Activated CD8-positive, alpha-beta memory T cell treated with anti-CD3 and anti-CD28 coated beads for 24 hours (primary cell): ENCODE measurements at regions not wholly inside any gene's neighbourhood (a gene's known extent, or its start where the extent isn't known, plus 50 kb on each side); places are given as distances from the start of the nearest gene placed in this dataset.
"Not testable (repeated sequence)": the region's sequence is repeated elsewhere in the genome, so short reads cannot be mapped to it uniquely, and the experiment has no call there.

Experiments
- DNase-seq: peaks from one replicate; pipeline ENCODE4 v3.0.0-alpha.2; 2020

- DNase-seq, result no peak
Observed at GRCh38 chr4:155591738-155592143, 74.9 kb upstream of the GUCY1A1 start.

DNA sequence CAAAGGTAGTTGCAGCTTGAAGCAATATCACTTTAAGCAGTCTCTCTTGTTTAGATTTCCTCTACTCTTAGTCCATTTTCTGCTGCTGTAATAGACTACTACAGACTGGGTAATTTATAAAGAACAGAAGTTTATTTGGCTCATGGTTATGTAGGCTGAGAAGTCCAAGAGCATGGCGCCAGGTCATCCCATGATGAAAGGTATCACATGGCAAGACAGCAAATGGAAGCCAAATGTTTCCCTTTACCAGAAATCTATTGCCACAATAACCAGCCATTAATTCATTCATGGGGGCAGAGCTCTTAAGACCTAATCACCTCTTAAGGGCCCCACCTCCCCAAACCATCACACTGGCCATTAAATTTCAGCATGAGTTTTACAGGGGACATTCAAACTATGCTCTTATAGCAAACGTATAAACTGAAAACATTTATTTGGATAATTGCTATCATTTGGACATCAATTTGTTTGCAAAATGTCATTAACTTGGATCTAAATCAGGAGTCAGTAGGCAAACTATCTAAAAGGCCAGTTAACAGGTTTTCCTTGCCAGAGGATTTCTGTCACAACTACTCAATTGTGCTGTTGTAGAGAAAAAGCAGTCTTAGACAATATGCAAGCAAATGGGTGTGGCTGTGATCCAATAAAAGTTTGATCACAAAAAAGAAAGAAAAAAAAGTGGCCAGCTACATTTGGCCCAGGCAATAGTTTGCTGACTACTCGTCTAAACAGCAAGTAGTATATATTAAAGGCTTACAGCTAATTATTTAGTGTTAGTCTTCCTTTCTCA, 75.7 kb upstream of the GUCY1A1 start:
- DNase-seq, result no peak

DNA sequence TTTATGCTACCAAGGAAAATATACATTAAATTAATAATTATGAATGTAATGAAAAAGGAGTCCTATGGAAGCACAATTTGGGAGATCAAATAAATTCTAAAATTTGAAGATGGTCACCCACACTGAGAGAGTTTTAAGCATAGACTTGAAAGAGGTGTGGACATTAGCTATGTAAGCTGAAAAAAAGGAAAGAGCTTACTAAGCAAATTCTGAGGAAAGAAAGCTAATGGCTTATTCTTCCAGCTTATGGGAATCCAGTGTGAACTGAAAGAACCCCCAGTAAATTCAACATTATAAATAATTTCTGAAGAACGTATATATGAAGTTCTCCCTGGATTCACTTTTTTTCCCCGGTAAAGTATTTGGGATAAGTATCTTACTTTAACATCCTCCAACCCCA, 78.2 kb upstream of the GUCY1A1 start:
- DNase-seq, result no peak

DNA sequence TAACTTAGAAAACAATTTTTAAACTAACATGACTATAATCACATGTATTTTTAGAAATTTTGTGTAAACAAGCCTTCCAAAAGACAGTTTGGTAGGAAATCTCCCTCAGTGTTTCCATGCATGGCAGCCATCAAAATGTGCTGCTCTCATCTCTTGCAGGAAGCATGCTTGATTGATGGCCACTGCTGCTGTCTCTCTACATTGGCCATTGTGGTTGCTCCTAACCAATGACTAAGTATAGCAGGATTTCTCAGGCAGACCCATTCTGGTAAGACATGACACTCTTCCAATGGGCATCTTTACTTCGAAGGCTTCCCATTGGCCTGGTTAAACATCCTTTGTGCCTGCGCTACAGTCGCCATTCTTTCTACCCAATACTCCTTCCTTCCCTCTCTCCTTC, 78.9 kb upstream of the GUCY1A1 start:
- DNase-seq, result no peak

DNA sequence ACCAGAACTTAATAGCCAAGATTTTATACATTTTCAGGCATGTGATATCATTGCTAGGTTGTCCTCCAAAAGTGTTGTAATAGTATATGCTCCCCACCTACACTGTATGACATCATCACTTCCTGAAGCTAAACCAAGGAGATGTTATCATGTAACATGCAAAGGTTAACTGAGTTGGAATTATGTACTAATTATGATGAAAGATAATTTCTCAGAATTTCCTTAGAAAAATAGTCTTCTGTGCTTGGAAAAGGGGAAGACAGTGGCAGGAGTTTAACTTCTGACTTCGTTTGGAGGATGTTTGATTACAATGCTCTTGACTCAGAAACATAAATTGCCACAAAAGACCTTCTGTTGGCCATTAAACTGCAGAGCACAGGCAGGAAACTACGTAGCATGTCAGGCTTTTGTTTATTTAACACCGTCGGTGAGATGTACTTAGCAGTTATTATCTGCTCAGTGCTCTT, 83.6 kb upstream of the GUCY1A1 start:
- DNase-seq, result no peak

DNA sequence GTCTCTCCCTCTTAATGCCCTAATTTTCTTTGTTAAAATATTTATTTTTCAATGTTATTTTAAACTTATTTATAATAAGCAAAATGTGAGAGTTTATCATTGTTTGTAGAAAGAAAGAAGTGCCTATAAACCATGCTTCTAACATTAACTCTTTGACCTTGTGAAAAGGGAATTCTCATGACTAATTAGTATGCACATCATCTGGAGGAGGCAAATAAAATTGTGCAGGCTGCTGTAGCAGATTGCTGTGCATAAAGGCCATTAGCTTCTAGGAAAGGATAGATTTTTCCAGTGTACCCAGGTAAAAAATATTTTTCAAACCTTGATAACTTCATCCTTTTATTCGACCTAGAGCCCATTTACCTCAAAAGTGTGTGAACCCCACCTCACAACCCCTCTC, 84.6 kb upstream of the GUCY1A1 start:
- no peak for DNase-seq

- DNase-seq, result no peak
Observed at GRCh38 chr4:155578726-155579370, 87.8 kb upstream of the GUCY1A1 start.

GRCh38 chr4:155578219-155578618, 88.4 kb upstream of the GUCY1A1 start:
- DNase-seq, result no peak

DNA sequence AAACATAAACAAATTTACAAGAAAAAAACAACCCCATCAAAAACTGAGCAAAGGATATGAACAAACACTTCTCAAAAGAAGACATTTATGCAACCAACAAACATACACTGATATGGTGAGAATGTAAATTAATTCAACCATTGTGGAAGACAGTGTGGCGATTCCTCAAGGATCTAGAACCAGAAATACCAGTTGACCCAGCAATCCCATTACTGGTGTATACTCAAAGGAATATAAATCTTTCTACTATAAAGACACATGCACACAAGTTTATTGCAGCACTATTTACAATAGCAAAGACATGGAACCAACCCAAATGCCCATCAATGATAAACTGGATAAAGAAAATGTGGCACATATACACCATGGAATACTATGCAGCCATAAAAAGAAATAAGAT, 92.3 kb upstream of the GUCY1A1 start:
- DNase-seq, result not testable (repeated sequence)

DNA sequence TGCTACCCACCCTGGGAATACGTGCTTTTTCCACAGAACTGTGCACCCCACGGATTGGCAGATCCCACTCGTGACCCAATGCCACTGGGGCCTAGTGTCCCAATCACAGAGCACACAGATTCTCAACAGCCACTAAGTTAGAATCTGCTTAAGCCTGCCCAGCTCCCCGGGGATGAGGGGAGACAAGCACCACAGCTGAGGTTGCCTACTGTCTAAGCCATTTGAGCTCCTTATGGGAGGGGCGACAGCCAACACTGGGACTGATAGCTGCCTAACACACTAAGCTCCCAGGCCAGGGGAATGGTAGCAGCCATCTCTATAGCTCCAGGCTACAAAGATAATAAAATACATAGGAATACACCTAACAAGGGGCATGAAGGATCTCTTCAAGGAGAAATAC, 93.5 kb upstream of the GUCY1A1 start:
- no peak for DNase-seq

DNA sequence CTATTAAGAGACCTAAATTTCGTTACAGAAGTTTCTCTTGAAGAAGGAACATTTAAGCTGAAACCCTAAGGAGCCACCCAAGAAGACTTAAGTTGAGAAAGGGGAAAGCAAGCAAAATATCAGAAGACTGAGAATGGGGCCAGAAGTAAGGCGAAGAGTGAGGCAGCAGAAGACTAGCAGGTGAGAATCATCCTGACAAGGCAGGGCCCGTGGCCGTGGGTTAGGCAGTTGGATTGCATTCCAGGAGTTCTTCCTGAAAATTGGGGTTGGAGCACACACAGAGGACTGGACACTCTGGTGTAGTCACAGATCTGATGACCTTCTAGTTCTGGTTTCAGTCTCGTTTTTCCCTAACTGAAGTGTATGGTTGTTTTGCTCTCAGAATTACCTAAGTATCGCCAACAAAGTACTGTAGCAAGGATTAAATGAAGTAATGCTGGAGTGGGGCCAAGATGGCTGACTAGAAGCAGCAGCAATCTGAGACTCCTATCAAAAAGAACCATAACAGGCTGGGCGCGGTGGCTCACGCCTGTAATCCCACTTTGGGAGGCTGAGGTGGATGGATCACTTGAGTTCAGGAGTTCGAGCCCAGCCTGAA, 94.4 kb upstream of the GUCY1A1 start:
- DNase-seq, result no peak

GRCh38 chr4:155571184-155571944, 95.3 kb upstream of the GUCY1A1 start:
- DNase-seq, result no peak

DNA sequence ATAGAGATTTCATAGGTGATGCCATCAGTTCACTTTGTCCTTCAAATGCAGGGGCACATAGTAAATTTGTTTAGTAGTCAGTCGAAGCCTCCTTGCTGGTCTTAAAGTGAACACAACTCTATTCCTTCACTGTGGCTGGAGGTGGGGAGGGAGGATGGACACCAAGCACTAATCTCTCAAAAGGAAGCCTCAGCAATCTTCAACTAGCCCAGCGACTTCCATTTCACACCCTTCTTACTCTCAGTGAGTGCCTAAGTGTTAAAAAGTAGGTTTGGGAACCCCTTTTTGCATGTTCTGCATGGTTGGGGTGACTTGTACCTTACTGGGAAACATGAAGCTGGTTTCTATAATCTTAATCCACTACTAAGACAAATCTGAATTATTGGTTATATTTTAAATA, 96.0 kb upstream of the GUCY1A1 start:
- DNase-seq, result no peak

- DNase-seq, result no peak
Observed at GRCh38 chr4:155569960-155570515, 96.6 kb upstream of the GUCY1A1 start.

GRCh38 chr4:155569471-155569870, 97.2 kb upstream of the GUCY1A1 start:
- no peak for DNase-seq

DNA sequence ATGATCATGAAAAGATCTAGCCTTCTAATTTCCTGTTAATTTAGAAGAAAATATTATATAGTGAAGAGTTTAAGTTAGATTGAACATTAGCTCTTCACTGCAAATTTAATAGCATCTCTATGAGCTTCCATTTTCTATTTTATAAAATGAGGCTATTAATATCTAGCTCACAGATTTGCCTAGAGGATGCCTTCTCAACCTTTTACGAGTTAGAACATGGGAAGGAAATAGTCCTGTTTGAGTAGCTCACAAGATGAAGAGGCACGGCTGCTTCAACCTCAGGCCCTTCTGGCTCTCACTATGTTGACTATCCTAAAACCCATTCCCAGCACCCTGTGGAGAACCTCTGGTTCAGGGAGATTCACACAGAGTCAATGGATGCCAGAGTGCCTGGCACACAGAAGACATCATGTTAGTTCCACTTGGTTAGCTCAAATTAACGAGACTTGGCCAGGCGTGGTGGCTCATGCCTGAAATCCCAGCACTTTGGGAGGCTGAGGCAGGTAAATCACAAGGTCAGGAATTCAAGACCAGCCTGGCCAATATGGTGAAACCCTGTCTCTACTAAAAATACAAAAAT, 97.9 kb upstream of the GUCY1A1 start:
- no peak for DNase-seq

- no peak for DNase-seq
Observed at GRCh38 chr4:155566354-155566753, 100.3 kb upstream of the GUCY1A1 start.

DNA sequence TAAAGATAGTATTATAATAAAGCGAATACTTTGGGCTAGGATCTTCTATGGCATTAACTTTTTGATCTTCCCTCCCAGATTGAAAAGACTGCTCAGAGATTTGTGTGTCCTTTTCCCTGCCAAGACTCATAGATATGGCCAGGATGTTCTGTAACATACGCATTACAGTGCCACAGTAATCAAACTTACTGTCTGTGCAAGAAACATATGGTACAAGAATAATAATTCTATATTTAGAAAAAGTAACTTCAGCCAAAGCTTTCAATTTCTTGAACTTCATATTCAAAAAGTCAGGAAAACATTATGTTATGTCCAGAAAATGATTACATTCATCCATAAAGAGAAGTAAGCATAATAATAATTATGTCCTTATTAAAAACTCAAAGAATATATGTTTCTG, 100.9 kb upstream of the GUCY1A1 start:
- no peak for DNase-seq

GRCh38 chr4:155565330-155565729, 101.3 kb upstream of the GUCY1A1 start:
- no peak for DNase-seq

GRCh38 chr4:155564880-155565279, 101.8 kb upstream of the GUCY1A1 start:
- no peak for DNase-seq

DNA sequence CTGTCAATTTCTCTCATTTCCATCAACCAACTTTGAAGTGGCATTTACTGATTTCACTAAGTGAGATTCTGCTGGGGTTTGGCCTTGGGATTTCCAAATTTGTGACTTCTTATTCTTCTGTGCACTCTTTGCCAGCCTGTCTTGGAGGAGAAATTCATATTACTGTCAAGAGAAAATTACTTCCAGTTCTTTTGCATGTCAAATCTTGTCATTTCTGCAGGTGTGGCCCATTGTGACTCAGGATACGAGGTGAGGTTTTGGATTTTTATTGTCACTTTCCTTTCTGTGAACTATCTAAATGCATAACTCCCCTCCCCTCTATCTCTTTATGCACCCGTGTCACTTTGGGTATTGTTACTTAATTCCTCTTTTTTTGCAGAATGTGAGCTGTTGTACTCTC, 102.6 kb upstream of the GUCY1A1 start:
- DNase-seq, result no peak

- no peak for DNase-seq
Observed at GRCh38 chr4:155559915-155560314, 106.7 kb upstream of the GUCY1A1 start.

DNA sequence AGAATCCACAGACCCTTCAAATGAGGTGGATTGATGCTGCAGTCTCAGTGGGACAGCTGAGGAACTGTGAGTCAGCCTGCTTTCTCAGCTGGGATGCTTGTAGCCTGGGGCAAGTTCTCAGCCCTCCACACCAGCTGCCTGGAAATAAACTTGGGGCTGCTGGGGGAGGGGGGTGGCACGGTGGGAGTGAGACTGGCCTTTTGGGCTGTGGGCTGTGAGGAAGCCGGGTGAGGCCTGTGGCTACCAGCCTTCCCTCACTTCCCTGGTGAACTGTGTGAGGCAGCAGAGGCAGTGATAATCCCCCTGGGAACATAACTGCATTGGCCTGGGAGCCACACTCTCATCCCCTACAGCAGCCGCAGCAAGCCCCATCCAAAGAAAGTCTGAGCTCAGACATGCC, 114.5 kb upstream of the GUCY1A1 start:
- no peak for DNase-seq
